CD14-positive monocyte (primary cell): ENCODE measurements at regions not wholly inside any gene's neighbourhood (a gene's known extent, or its start where the extent isn't known, plus 50 kb on each side); places are given as distances from the start of the nearest gene placed in this dataset.

Experiments used
- DNase-seq, 3 donors: peaks; one replicate each; pipeline ENCODE4 v3.0.0-alpha.2; 2011 to 2022
- H2AFZ ChIP-seq: 2 replicates; pipeline ENCODE4 v1.6.0; 2012; ENCODE audit warnings: mild to moderate bottlenecking, low read depth, low read length, inconsistent platforms; ENCODE audit not compliant: insufficient read depth, poor library complexity, severe bottlenecking
- H3K27ac ChIP-seq, 2 donors: 1 replicate in 1 of 2; 2 replicates in 1 of 2; pipeline ENCODE4 v1.5.1; 2012 to 2013; ENCODE audit warnings: low read length in 2 of 2, control low read depth in 1 of 2, inconsistent platforms in 1 of 2, low read depth in 1 of 2, mild to moderate bottlenecking in 1 of 2
- H3K27me3 ChIP-seq, 2 donors: one replicate each; pipeline versions ENCODE4 v1.6.0 to v1.6.1; 2011 to 2013; ENCODE audit warnings: low read length in 2 of 2; ENCODE audit not compliant: control insufficient read depth in 2 of 2, insufficient read depth in 2 of 2
- H3K36me3 ChIP-seq, 2 donors: replicated peaks in 1 of 2; 1 replicate in 1 of 2; 2 replicates in 1 of 2; pipeline versions ENCODE4 v1.5.1 to v1.6.1; 2012 to 2013; ENCODE audit warnings: low read length in 2 of 2, control low read depth in 1 of 2, inconsistent platforms in 1 of 2, mild to moderate bottlenecking in 1 of 2; ENCODE audit not compliant: insufficient read depth in 2 of 2, control insufficient read depth in 1 of 2
- H3K4me1 ChIP-seq, 2 donors: 1 replicate in 1 of 2; 2 replicates in 1 of 2; pipeline versions ENCODE4 v1.5.1 to v1.6.1; 2012 to 2013; ENCODE audit warnings: low read length in 2 of 2, control low read depth in 1 of 2, inconsistent platforms in 1 of 2, mild to moderate bottlenecking in 1 of 2, moderate library complexity in 1 of 2; ENCODE audit not compliant: insufficient read depth in 2 of 2, control insufficient read depth in 1 of 2
- H3K4me2 ChIP-seq: replicated peaks from 2 replicates; pipeline ENCODE3; 2012; ENCODE audit warnings: low read length, moderate library complexity, mild to moderate bottlenecking; ENCODE audit not compliant: poor library complexity, severe bottlenecking; ENCODE audit errors: extremely low read depth
- H3K4me3 ChIP-seq, 3 experiments: fragments of 200-600 bp in 1 of 3; sonication (generic) in 1 of 3; replicated peaks in 1 of 3; 1 replicate in 2 of 3; 2 replicates in 1 of 3; pipeline ENCODE4 v1.5.1; 2011 to 2013; ENCODE audit warnings: low read length in 3 of 3, mild to moderate bottlenecking in 3 of 3, control low read depth in 2 of 3, low read depth in 2 of 3, inconsistent platforms in 1 of 3, moderate library complexity in 1 of 3
- H3K79me2 ChIP-seq: 2 replicates; pipeline ENCODE4 v1.6.0; 2012; ENCODE audit warnings: mild to moderate bottlenecking, control low read depth, inconsistent platforms, low read length, moderate library complexity; ENCODE audit not compliant: insufficient read depth
- H3K9ac ChIP-seq: 2 replicates; pipeline ENCODE4 v1.6.0; 2017; ENCODE audit warnings: low read length, mild to moderate bottlenecking; ENCODE audit not compliant: insufficient read depth, poor library complexity, severe bottlenecking
- H3K9me3 ChIP-seq, 2 donors: replicated peaks in 1 of 2; 1 replicate in 1 of 2; 2 replicates in 1 of 2; pipeline versions ENCODE4 v1.5.1 to v1.6.1; 2012 to 2013; ENCODE audit warnings: low read length in 2 of 2, control low read depth in 1 of 2; ENCODE audit not compliant: control insufficient read depth in 1 of 2, insufficient read depth in 1 of 2
- H4K20me1 ChIP-seq: 2 replicates; pipeline ENCODE4 v1.6.0; 2012; ENCODE audit warnings: mild to moderate bottlenecking, low read length, control low read depth, moderate library complexity; ENCODE audit not compliant: insufficient read depth
- H3K27ac Mint-ChIP-seq, 7 donors: one replicate each; pipeline ENCODE4 v1.8.0; 2020; ENCODE audit warnings: mild to moderate bottlenecking in 7 of 7, mixed read lengths in 7 of 7, moderate library complexity in 6 of 7, inconsistent platforms in 2 of 7
- H3K27me3 Mint-ChIP-seq, 3 donors: one replicate each; pipeline ENCODE4 v1.8.0; 2021 to 2022; ENCODE audit warnings: low read depth in 3 of 3, mild to moderate bottlenecking in 3 of 3, mixed read lengths in 3 of 3, moderate library complexity in 3 of 3, inconsistent platforms in 1 of 3
- H3K36me3 Mint-ChIP-seq, 2 donors: one replicate each; pipeline ENCODE4 v1.8.0; 2020; ENCODE audit warnings: mixed read lengths in 2 of 2, inconsistent platforms in 1 of 2, mild to moderate bottlenecking in 1 of 2
- H3K4me1 Mint-ChIP-seq: one replicate; pipeline ENCODE4 v1.8.0; 2020; ENCODE audit warnings: mild to moderate bottlenecking, mixed read lengths
- H3K4me3 Mint-ChIP-seq, 2 donors: one replicate each; pipeline ENCODE4 v1.8.0; 2020; ENCODE audit warnings: mild to moderate bottlenecking in 2 of 2, mixed read lengths in 2 of 2, moderate library complexity in 1 of 2
- H3K9me3 Mint-ChIP-seq, 7 donors: one replicate each; pipeline ENCODE4 v1.8.0; 2020 to 2022; ENCODE audit warnings: mixed read lengths in 7 of 7, mild to moderate bottlenecking in 6 of 7, moderate library complexity in 6 of 7, inconsistent platforms in 2 of 7
- CTCF ChIP-seq: fragments of 200-600 bp; IDR thresholded peaks from one replicate; pipeline ENCODE4 v1.8.0; 2022; ENCODE audit warnings: antibody characterized with exemption, mild to moderate bottlenecking
- WGBS: methylation state at CpG from one replicate; pipeline ENCODE4 v1.1.5; 2013; ENCODE audit warnings: missing lambda C conversion rate; ENCODE audit not compliant: insufficient coverage; 5-methylcytosine and 5-hydroxymethylcytosine counted together
- intact Hi-C, 2 donors: fragments of 100-400 bp; cut with micrococcal nuclease; formaldehyde crosslinking; loops; one replicate each; pipeline versions ENCODE4 v1.15.0 to v1.15.1; 2023

GRCh38 chr10:108716352-108716751, 1207.0 kb downstream of the XPNPEP1 start:
- TF ChIP-seq CTCF: no peak
- Histone ChIP-seq H3K27ac (no peak overlapping the region), H3K79me2 (no peaks in the 10 kb centered on the region), H3K4me1 (no peaks in the 10 kb centered on the region), H3K9ac (no peak overlapping the region), H4K20me1 (no peaks in the 10 kb centered on the region), H3K4me2 (no peak overlapping the region), H2AFZ (no peak overlapping the region), H3K27me3 (no peaks in the 10 kb centered on the region), H3K9me3 (peaks cover 31% of the 10 kb centered on the region in 2 donors), H3K4me3 (no peak overlapping the region), H3K36me3 (no peaks in the 10 kb centered on the region)
- no peaks in the 10 kb centered on the region for H3K36me3 Mint-ChIP-seq
- H3K9me3 Mint-ChIP-seq: peaks cover 7 to 31% (median 21%) of the 10 kb centered on the region in 7 donors
- H3K27ac Mint-ChIP-seq: no peak overlapping the region
- DNase-seq: no peak
- H3K27me3 Mint-ChIP-seq: no peaks in the 10 kb centered on the region
- intact Hi-C loops: no loop called here
- H3K4me1 Mint-ChIP-seq: no peaks in the 10 kb centered on the region
- H3K4me3 Mint-ChIP-seq: no peak overlapping the region

- Histone ChIP-seq H3K4me2 (no peak overlapping the region), H3K27me3 (no peaks in the 10 kb centered on the region), H3K36me3 (no peaks in the 10 kb centered on the region), H3K4me1 (no peaks in the 10 kb centered on the region), H3K9ac (no peak overlapping the region), H2AFZ (no peak overlapping the region), H3K27ac (no peak overlapping the region), H3K9me3 (peaks cover 13 to 16% of the 10 kb centered on the region in 2 donors), H3K4me3 (no peak overlapping the region), H3K79me2 (no peaks in the 10 kb centered on the region), H4K20me1 (no peaks in the 10 kb centered on the region)
- TF ChIP-seq CTCF: no peak
- Mint-ChIP-seq H3K4me1 (no peaks in the 10 kb centered on the region), H3K4me3 (no peak overlapping the region), H3K36me3 (no peaks in the 10 kb centered on the region), H3K27ac (no peak overlapping the region), H3K27me3 (no peaks in the 10 kb centered on the region), H3K9me3 (peaks cover 6 to 16% (median 13%) of the 10 kb centered on the region in 7 donors)
- DNase-seq: no peak
- intact Hi-C loops: no loop called here
- WGBS: no CpG with 5 or more reads among the region's 5 CpGs
These were observed 1213.2 kb downstream of the XPNPEP1 start for GRCh38 chr10:108709927-108710722.
